ENCODE measurements at regions not wholly inside any gene's neighbourhood (a gene's known extent, or its start where the extent isn't known, plus 50 kb on each side); places are given as distances from the start of the nearest gene placed in this dataset.
A peak's percentile ranks its signal among the peaks of the same experiment; 100 is the strongest.
"Not testable (repeated sequence)": the region's sequence is repeated elsewhere in the genome, so short reads cannot be mapped to it uniquely, and the experiment has no call there.

GRCh38 chr14:18879547-18879946 is 87.7 kb upstream of the POTEM start:
- ATAC-seq; H3K27me3 ChIP-seq (ENCODE audit: control insufficient read depth, insufficient read depth, low read length); H3K27ac ChIP-seq (ENCODE audit: low read length); H3K36me3 ChIP-seq (ENCODE audit: control insufficient read depth, insufficient read depth, low read length); H3K4me1 Mint-ChIP-seq; DNase-seq; H3K27me3 Mint-ChIP-seq (ENCODE audit: low read depth in 2 of 2); intact Hi-C loops (cut with micrococcal nuclease); H3K4me3 ChIP-seq (ENCODE audit: low read length); H3K4me3 Mint-ChIP-seq; H3K27ac Mint-ChIP-seq; H3K9me3 ChIP-seq (ENCODE audit: control insufficient read depth, insufficient read depth, low read length); H3K9me3 Mint-ChIP-seq; H3K36me3 Mint-ChIP-seq; H3K4me1 ChIP-seq (ENCODE audit: control insufficient read depth, insufficient read depth, low read length): not testable (repeated sequence)
- WGBS (ENCODE audit: insufficient coverage): no CpG with 5 or more reads among the region's 4 CpGs

GRCh38 chr14:18880519-18880918 is 86.7 kb upstream of the POTEM start:
- H3K4me1 ChIP-seq (ENCODE audit: control insufficient read depth, insufficient read depth, low read length); H3K36me3 Mint-ChIP-seq; H3K9me3 Mint-ChIP-seq; ATAC-seq; H3K4me3 ChIP-seq (ENCODE audit: low read length); H3K9me3 ChIP-seq (ENCODE audit: control insufficient read depth, insufficient read depth, low read length); intact Hi-C loops (cut with micrococcal nuclease); H3K27me3 ChIP-seq (ENCODE audit: control insufficient read depth, insufficient read depth, low read length); H3K4me1 Mint-ChIP-seq; H3K36me3 ChIP-seq (ENCODE audit: control insufficient read depth, insufficient read depth, low read length); H3K27me3 Mint-ChIP-seq (ENCODE audit: low read depth in 2 of 2); H3K4me3 Mint-ChIP-seq; H3K27ac Mint-ChIP-seq; DNase-seq; H3K27ac ChIP-seq (ENCODE audit: low read length): not testable (repeated sequence)
- no CpG with 5 or more reads among the region's 27 CpGs for WGBS (ENCODE audit: insufficient coverage)

GRCh38 chr14:18881149-18881859 is 85.9 kb upstream of the POTEM start:
- ATAC-seq: peak in 1 of 3 donors; percentile 24
- DNase-seq; H3K36me3 ChIP-seq (ENCODE audit: control insufficient read depth, insufficient read depth, low read length); H3K9me3 ChIP-seq (ENCODE audit: control insufficient read depth, insufficient read depth, low read length); H3K4me3 ChIP-seq (ENCODE audit: low read length); H3K36me3 Mint-ChIP-seq; H3K4me1 Mint-ChIP-seq; H3K9me3 Mint-ChIP-seq; H3K4me3 Mint-ChIP-seq; H3K27me3 Mint-ChIP-seq (ENCODE audit: low read depth in 2 of 2); H3K4me1 ChIP-seq (ENCODE audit: control insufficient read depth, insufficient read depth, low read length); H3K27ac ChIP-seq (ENCODE audit: low read length); H3K27me3 ChIP-seq (ENCODE audit: control insufficient read depth, insufficient read depth, low read length); H3K27ac Mint-ChIP-seq; intact Hi-C loops (cut with micrococcal nuclease): not testable (repeated sequence)
- no CpG with 5 or more reads among the region's 13 CpGs for WGBS (ENCODE audit: insufficient coverage)

- H3K27me3 ChIP-seq (ENCODE audit: control insufficient read depth, insufficient read depth, low read length); DNase-seq; H3K4me3 Mint-ChIP-seq; H3K36me3 ChIP-seq (ENCODE audit: control insufficient read depth, insufficient read depth, low read length); H3K9me3 Mint-ChIP-seq; H3K9me3 ChIP-seq (ENCODE audit: control insufficient read depth, insufficient read depth, low read length); H3K27ac Mint-ChIP-seq; H3K27ac ChIP-seq (ENCODE audit: low read length); H3K4me1 Mint-ChIP-seq; H3K4me1 ChIP-seq (ENCODE audit: control insufficient read depth, insufficient read depth, low read length); H3K36me3 Mint-ChIP-seq; H3K4me3 ChIP-seq (ENCODE audit: low read length); intact Hi-C loops (cut with micrococcal nuclease); H3K27me3 Mint-ChIP-seq (ENCODE audit: low read depth in 2 of 2): not testable (repeated sequence)
- ATAC-seq: peak in 1 of 3 donors; percentile 3
- no CpG with 5 or more reads among the region's 6 CpGs for WGBS (ENCODE audit: insufficient coverage)
These were observed 85.3 kb upstream of the POTEM start for GRCh38 chr14:18881860-18882489.

GRCh38 chr14:18890201-18890600 is 77.0 kb upstream of the POTEM start:
- H3K27me3 ChIP-seq (ENCODE audit: control insufficient read depth, insufficient read depth, low read length); H3K9me3 ChIP-seq (ENCODE audit: control insufficient read depth, insufficient read depth, low read length); intact Hi-C loops (cut with micrococcal nuclease); DNase-seq; H3K27ac ChIP-seq (ENCODE audit: low read length); H3K27me3 Mint-ChIP-seq (ENCODE audit: low read depth in 2 of 2); H3K4me1 Mint-ChIP-seq; ATAC-seq; H3K36me3 Mint-ChIP-seq; H3K36me3 ChIP-seq (ENCODE audit: control insufficient read depth, insufficient read depth, low read length); H3K9me3 Mint-ChIP-seq; H3K4me3 Mint-ChIP-seq; H3K4me1 ChIP-seq (ENCODE audit: control insufficient read depth, insufficient read depth, low read length); H3K27ac Mint-ChIP-seq; H3K4me3 ChIP-seq (ENCODE audit: low read length): not testable (repeated sequence)
- no CpG with 5 or more reads among the region's 10 CpGs for WGBS (ENCODE audit: insufficient coverage)

GRCh38 chr14:18913860-18914259 is 53.4 kb upstream of the POTEM start:
- DNase-seq; H3K27ac Mint-ChIP-seq; H3K27ac ChIP-seq (ENCODE audit: low read length); H3K36me3 ChIP-seq (ENCODE audit: control insufficient read depth, insufficient read depth, low read length); H3K27me3 ChIP-seq (ENCODE audit: control insufficient read depth, insufficient read depth, low read length); ATAC-seq; H3K4me3 ChIP-seq (ENCODE audit: low read length); H3K4me1 ChIP-seq (ENCODE audit: control insufficient read depth, insufficient read depth, low read length); H3K4me3 Mint-ChIP-seq; H3K36me3 Mint-ChIP-seq; H3K27me3 Mint-ChIP-seq (ENCODE audit: low read depth in 2 of 2); H3K9me3 Mint-ChIP-seq; H3K4me1 Mint-ChIP-seq; H3K9me3 ChIP-seq (ENCODE audit: control insufficient read depth, insufficient read depth, low read length); intact Hi-C loops (cut with micrococcal nuclease): not testable (repeated sequence)
- no CpG with 5 or more reads among the region's 14 CpGs for whole genome bisulfite sequencing (ENCODE audit: insufficient coverage)

- H3K36me3 ChIP-seq (ENCODE audit: control insufficient read depth, insufficient read depth, low read length); H3K9me3 ChIP-seq (ENCODE audit: control insufficient read depth, insufficient read depth, low read length); H3K36me3 Mint-ChIP-seq; ATAC-seq; H3K9me3 Mint-ChIP-seq; H3K4me3 Mint-ChIP-seq; H3K27ac ChIP-seq (ENCODE audit: low read length); H3K27me3 Mint-ChIP-seq (ENCODE audit: low read depth in 2 of 2); H3K4me1 Mint-ChIP-seq; intact Hi-C loops (cut with micrococcal nuclease); H3K4me1 ChIP-seq (ENCODE audit: control insufficient read depth, insufficient read depth, low read length); H3K27me3 ChIP-seq (ENCODE audit: control insufficient read depth, insufficient read depth, low read length); H3K4me3 ChIP-seq (ENCODE audit: low read length); H3K27ac Mint-ChIP-seq; DNase-seq: not testable (repeated sequence)
- WGBS (ENCODE audit: insufficient coverage): 92% methylated on average over 2 of the region's 11 CpGs
These were observed 52.7 kb upstream of the POTEM start for GRCh38 chr14:18914526-18914925.
